Stimulated activated CD4-positive, alpha-beta T cell treated with anti-CD3 and anti-CD28 coated beads, Interleukin-2, amount 100 ng/mL, for 24 hours (primary cell): ENCODE measurements at regions not wholly inside any gene's neighbourhood (a gene's known extent, or its start where the extent isn't known, plus 50 kb on each side); places are given as distances from the start of the nearest gene placed in this dataset.
"Not testable (repeated sequence)": the region's sequence is repeated elsewhere in the genome, so short reads cannot be mapped to it uniquely, and the experiment has no call there.

Experiments used
- DNase-seq, 2 donors: peaks; one replicate each; pipeline ENCODE4 v3.0.0-alpha.2; 2020

GRCh38 chr16:59573528-59574271, 839.6 kb upstream of the GOT2 start:
- no peak for DNase-seq

GRCh38 chr16:59567496-59567895, 833.4 kb upstream of the GOT2 start:
- no peak for DNase-seq

DNA sequence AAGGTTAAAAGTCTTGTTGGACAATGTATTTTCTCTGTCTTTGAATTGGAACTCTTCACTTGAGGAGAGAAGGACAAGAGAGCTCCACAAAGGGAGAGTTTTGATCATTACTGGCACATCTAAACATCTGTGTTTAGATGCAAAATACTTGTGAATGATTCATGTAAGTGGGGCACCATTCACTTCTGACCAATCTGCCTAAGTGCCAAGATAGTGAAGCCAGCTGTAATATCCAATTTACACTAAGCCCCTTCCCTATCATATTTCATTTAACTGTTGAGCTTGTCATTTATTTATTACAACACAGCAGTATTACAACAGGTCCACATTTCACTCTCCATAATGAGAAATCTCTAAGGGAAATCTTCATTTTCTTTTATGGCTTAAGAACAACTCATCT, 832.3 kb upstream of the GOT2 start:
- DNase-seq, result no peak

DNA sequence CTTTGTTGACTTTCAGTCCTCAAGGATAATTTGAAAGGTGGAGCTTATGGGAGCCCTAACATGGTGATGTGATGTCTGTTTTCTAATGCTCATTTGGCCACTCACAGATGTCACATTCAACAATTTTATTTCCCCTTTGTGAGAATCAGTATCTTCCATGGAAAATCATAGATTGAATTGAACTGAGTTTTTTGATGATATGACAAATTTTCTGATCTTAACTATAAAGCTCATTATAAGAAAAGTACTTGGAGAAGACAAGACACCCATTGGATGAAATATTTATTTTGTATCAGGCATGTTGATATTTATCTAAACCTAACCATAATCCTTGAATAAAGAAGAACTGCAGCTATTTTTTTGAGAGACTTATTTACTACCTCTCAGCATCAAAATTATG, 824.6 kb upstream of the GOT2 start:
- no peak for DNase-seq

- DNase-seq, result no peak
These were observed 818.0 kb upstream of the GOT2 start for GRCh38 chr16:59552164-59552563.

DNA sequence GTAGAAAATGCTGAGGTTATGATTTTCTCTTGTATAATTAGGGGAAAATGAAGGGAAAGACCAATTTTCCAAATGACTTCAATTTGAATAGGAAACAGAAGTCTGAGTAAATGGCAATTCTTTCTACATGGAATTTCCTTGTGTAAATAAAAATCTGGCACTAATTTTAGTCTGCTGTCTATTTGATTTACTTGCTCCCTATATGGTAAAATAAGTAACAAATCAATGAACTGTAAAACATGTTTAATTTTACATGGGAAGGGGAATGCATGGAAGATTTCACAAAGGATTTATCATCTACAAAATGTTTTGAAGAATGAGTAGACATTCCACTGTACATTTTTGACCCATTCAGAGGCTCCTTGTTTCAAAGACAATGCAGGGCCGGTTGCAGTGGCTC, 811.6 kb upstream of the GOT2 start:
- DNase-seq, result no peak

- DNase-seq, result no peak
These were observed 809.5 kb upstream of the GOT2 start for GRCh38 chr16:59543641-59544040.

DNA sequence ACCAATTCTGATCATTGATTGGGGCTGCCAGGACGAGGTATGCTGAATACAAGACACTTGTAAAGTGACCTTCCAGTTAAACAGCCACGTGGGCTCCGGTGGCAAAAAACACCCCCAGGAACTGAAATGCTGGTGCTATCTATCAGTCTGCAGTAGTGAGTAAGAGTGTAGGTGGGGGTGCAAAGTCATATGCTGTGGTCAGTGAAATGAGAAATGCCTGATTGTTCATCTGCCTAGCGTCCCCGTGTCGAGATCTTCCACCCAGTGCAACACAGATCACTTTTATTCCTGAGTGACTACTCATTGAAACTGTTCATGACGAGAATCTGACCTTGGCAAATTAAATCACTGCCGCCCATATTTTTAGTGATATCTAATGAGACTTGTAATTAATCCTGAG, 806.5 kb upstream of the GOT2 start:
- DNase-seq, result no peak

GRCh38 chr16:59535298-59535697, 801.2 kb upstream of the GOT2 start:
- no peak for DNase-seq

DNA sequence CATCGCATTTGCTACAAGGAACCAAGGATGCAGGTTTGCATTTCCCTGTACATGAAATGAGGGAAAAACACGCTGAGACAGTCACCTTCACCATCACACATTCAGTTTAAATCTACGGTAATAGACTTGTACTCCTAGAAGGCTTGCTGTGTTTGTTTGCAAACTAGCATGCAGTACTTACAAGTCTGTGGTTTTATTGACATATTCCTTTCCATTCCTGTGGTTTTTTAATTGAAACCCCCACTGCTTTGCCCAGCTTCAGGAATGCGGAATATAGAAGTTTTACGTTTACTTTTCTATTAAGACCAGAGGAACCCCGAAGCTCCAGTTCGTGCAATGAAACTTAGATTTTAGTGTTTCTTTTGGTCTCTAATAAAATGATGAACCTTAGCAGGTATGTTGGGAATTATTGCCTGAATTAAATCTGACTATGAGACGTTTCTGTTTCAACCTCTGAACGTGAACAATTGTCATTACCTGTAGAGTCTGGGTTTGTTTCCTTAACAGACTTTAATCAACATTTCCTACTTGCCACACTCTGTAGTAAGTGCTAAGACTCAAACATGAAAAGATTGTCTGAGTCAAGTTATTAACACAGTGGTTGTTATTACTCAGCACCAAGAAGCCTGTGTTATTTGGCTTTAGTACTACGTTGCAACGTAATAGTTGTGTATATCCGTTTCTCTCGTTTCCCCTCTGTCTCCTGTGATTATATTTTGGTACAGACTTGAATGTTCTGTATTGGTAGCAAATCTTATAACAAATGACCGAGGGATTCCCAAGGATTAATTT, 793.3 kb upstream of the GOT2 start:
- DNase-seq, result no peak

- DNase-seq, result no peak
These were observed 788.7 kb upstream of the GOT2 start for GRCh38 chr16:59522826-59523225.

- not testable (repeated sequence) for DNase-seq
These were observed 784.6 kb upstream of the GOT2 start for GRCh38 chr16:59518721-59519120.

DNA sequence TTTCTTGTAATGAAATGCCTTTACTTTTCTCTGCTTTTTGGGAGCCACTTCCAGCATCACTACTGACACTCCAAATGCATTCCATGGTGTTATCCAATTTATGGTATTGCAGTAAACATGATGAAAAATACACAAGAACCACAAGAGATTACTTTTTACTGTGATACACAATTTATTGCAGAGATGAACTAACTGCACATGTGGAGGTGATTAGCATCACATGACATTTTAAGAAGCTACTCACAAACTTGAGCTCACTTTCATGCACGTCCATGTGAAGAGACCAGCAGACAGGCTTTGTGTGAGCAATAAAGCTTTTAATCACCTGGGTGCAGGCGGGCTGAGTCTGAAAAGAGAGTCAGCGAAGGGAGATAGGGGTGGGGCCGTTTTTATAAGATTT, 780.5 kb upstream of the GOT2 start:
- DNase-seq, result no peak

- DNase-seq, result no peak
These were observed 775.9 kb upstream of the GOT2 start for GRCh38 chr16:59510008-59510424.

GRCh38 chr16:59500601-59501000, 766.5 kb upstream of the GOT2 start:
- no peak for DNase-seq

GRCh38 chr16:59487067-59487466, 753.0 kb upstream of the GOT2 start:
- DNase-seq, result no peak

DNA sequence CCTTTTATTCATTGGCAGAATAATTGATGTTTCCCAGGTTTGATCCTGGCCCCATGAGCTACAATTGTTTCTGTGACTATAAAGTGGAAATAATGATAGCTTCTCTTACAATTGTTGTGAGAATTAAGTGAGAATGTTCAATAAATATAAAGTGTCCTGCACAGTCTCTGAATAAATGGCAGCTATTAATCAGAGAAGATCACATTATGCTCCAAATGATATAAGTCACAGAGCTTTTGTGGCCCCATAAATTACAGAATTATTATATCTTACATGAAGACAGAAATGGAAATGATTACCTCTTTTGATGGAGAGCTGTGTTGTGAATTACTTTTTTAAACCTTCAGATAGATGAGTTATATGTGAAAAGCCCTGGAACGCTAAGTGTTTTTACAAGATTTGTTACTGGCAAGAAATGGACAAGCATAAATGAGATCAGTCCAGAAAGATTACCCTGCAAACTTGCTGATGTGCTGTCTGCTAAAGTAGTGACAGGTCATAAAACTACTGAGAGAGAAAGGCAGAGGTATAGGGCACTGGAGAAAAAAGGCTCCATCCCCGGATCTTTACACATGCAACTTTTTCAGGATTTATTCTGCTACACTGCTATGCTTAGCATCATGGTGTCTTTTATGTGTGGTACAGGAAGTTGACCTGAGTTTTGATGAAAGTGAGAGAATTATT, 750.9 kb upstream of the GOT2 start:
- DNase-seq, result no peak

GRCh38 chr16:59478838-59479237, 744.7 kb upstream of the GOT2 start:
- DNase-seq, result no peak

DNA sequence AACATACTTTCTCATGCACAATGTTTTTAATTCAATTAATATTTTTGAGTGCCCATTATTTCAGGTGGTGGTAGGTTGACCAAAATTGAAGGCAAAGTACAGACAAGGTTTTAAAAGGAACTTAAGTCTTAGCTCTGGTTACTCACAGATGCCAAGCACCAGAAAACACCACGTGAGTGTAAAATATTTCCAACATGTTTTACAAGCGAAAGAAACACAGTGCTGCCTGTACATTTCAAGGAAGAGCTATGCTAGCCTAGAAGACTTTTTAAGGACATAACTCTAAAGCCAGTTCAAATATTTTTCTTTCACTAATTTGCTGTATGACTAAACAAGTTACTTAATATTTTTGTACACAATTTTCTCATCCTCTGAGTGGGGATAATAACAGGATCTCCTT, 736.4 kb upstream of the GOT2 start:
- no peak for DNase-seq

DNA sequence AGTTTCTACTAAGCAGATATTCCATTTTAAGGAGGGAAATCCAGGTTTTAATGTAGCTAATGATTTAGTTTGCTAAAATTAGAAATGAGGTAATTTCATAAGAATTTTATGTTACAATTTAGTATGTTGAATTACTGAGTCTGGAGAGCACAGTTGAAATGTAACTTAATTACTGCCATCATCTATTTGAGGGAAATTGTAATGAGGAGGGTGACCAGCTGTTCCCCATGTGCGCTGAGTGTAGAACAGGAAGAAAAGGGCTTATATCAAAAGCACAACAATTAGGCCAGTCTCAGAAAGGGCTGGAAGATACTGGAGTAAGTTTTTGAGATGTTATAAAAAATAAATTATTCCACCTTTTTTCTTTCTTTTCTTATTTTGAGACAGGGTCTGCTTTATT, 735.1 kb upstream of the GOT2 start:
- no peak for DNase-seq

- DNase-seq, result no peak
These were observed 729.7 kb upstream of the GOT2 start for GRCh38 chr16:59463776-59464175.

DNA sequence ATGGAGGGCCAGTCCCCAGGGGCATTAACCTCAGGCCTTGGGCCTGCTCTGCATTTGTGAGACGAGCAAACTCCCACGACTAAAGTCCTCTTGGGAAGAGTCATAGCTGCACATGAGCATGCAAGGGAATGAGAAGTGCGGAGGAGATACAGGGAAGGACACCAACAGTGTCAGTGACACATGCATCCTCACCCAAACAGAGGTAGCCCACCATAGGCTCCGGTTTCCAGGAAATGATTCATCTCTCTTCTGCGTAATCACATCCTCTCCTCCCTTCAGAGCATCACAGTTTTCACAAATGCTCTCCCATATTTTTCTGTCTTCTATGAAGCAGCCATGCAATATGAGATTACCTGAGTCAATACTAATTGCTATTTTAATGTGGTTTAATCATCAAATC, 725.7 kb upstream of the GOT2 start:
- no peak for DNase-seq

- no peak for DNase-seq
These were observed 721.4 kb upstream of the GOT2 start for GRCh38 chr16:59455497-59455896.

GRCh38 chr16:59450513-59450912, 716.4 kb upstream of the GOT2 start:
- not testable (repeated sequence) for DNase-seq
